Thyroid gland (tissue), 4 donors: ENCODE measurements at regions not wholly inside any gene's neighbourhood (a gene's known extent, or its start where the extent isn't known, plus 50 kb on each side); places are given as distances from the start of the nearest gene placed in this dataset.

Experiments
- POLR2A ChIP-seq, 2 donors: fragments of 450-650 bp; IDR thresholded peaks; one replicate each; pipeline ENCODE4 v1.6.1; 2017; ENCODE audit warnings: antibody characterized with exemption in 2 of 2, mild to moderate bottlenecking in 2 of 2, moderate library complexity in 1 of 2
- TF ChIP-seq, protein P1 (sequence below), 6 experiments: fragments of 200-600 bp in 3 of 6; fragments of 450-650 bp in 3 of 6; sonication (generic) in 3 of 6; IDR thresholded peaks; one replicate each; pipeline ENCODE4 v1.5.1; 2016 to 2019; ENCODE audit warnings: antibody characterized with exemption in 6 of 6, mild to moderate bottlenecking in 2 of 6, inconsistent platforms in 1 of 6, moderate library complexity in 1 of 6

DNA sequence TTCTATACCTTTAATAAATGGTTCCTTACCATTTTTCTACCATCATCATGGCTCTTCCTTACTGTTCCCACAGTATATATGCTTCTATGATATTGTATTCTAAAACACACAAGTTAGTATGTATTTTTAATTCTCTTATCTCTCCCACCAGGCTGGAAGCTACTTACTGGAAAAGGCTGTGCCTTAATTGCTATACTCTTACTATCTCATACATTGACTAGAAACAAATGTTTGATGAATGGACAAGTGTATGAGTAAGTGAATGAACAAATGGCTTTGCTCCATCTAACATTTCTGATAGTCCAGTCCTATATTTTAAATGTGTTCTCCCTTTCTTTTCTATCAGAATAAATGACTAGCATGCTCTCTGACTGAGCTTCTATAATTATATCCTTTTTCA, 320.8 kb upstream of the RASGEF1B start:
- TF ChIP-seq, protein P1, sequence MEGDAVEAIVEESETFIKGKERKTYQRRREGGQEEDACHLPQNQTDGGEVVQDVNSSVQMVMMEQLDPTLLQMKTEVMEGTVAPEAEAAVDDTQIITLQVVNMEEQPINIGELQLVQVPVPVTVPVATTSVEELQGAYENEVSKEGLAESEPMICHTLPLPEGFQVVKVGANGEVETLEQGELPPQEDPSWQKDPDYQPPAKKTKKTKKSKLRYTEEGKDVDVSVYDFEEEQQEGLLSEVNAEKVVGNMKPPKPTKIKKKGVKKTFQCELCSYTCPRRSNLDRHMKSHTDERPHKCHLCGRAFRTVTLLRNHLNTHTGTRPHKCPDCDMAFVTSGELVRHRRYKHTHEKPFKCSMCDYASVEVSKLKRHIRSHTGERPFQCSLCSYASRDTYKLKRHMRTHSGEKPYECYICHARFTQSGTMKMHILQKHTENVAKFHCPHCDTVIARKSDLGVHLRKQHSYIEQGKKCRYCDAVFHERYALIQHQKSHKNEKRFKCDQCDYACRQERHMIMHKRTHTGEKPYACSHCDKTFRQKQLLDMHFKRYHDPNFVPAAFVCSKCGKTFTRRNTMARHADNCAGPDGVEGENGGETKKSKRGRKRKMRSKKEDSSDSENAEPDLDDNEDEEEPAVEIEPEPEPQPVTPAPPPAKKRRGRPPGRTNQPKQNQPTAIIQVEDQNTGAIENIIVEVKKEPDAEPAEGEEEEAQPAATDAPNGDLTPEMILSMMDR (IDR thresholded peaks at IDR 0.05) = no peak
- TF ChIP-seq POLR2A (IDR thresholded peaks at IDR 0.05) = no peak
